ENCODE measurements at regions not wholly inside any gene's neighbourhood (a gene's known extent, or its start where the extent isn't known, plus 50 kb on each side); places are given as distances from the start of the nearest gene placed in this dataset.

DNA sequence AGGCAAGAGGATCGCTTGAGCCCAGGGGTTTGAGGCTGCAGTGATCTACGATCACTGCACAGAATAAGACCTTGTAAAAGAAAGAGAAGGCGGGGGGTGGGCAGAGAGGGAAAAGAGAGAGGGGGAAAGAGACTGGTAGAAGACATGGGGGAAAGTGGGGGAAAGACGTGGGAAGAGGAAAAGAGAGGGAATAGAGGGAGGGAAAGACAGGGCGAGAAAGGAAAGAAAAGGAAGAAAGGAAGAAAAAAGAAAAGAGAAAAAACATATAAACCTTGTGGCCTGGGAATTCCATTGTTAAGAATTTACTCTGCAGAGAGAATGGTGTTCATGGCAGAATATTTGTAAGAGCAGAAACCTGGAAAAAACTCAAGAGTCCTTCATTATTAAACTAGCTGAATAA lies 120.4 kb downstream of the RMI2 start:
- in situ Hi-C loops (cut with HindIII; ENCODE audit: low sequenced_read_pairs), result loop anchor here (5.0 to 10.0 kb wide), 2 partner anchors 38 to 89 kb away; no protein-coding TSS in a partner anchor

DNA sequence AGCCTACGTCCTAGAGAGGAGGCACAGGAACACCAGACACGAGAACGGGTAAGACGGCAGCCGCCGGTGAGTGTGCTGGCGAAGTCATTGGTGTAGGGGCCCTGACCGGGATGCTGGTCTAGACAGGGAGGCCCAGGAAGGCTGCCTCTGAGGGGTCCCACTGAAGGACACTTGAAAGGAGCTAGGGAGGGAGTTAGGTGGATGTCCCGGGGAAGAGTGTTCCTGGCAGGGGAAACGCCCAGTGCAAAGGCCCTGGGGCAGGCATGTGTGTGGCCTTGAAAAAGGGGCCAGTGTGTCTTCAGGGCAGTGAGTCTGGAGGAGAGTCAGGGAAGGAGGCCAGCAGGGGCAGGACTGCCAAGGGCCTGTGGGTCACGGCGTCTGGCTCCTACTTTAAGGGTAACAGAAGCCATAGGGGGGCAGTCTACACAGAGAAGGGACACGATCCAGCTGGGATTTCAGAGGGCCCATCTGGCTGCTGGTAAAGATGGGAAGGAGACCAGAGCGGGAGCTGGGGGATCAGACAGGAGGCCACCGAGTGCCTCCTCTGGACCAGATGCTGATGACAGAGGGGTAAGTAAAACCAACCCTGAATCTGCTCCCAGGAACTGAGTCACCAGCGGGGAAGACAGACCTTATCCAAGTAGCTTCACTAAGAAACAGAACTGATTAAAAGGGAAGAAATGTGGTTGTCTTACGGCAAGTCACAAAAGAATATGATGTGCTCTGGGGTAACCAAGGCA lies 115.9 kb downstream of the LITAF start:
- in situ Hi-C loops (cut with HindIII; ENCODE audit: low sequenced_read_pairs), result no loop called here

- in situ Hi-C loops (cut with HindIII; ENCODE audit: low sequenced_read_pairs), result no loop called here
Observed at GRCh38 chr16:11471548-11471947, 115.2 kb downstream of the LITAF start.

- in situ Hi-C loops (cut with HindIII; ENCODE audit: low sequenced_read_pairs), result no loop called here
Observed at GRCh38 chr16:11472410-11472809, 114.3 kb downstream of the LITAF start.

GRCh38 chr16:11472851-11473250 lies 113.9 kb downstream of the LITAF start:
- in situ Hi-C loops (cut with HindIII; ENCODE audit: low sequenced_read_pairs), result no loop called here

DNA sequence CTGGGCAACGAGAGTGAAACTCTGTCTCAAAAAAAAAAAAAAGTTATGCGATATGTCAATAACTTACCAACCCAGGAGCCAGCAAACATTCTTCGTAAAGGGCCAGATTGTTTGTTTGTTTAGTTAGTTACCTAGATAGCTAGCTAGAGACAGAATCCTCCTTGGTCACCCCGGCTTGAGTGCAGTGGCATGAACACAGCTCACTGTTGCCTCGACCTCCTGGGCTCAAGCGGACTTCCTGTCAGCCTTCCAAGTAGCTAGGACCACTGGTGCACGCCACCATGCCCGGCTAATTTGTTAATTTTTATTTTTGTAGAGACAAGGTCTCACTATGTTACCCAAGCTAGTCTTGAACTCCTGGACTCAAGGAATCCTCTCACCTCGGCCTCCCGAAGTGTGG lies 113.0 kb downstream of the LITAF start:
- in situ Hi-C loops (cut with HindIII; ENCODE audit: low sequenced_read_pairs), result no loop called here

DNA sequence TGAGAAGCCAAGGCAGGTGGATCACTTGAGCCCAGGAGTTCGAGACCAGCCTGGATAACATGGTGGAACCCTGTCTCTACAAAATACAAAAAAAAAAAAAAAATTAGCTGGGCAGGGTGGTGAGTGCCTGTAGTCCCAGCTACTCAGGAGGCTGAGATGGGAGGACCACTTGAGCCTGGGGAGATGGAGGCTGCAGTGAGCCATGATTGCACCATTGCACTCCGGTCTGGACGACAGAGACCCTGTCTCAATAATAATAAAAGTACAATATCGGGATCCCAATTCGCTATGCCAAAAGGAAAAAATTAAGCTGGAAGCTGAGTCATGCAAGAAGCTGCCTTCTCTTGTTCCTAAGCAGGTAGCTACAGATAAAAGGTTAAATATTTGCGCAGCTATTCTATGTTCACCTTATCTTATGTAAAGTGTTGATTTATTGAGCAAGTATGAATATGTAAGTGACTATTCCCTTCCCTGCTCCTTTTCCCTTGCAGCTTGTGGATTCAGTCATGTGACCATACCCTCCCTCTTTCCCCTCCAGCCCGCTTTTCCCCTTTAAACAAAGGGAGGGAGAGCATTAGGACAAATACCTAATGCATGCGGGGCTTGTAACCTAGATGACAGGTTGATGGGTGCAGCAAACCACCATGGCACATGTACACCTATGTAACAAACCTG lies 112.0 kb downstream of the LITAF start:
- in situ Hi-C loops (cut with HindIII; ENCODE audit: low sequenced_read_pairs), result no loop called here

GRCh38 chr16:11475896-11476630 lies 110.7 kb downstream of the LITAF start:
- in situ Hi-C loops (cut with HindIII; ENCODE audit: low sequenced_read_pairs), result no loop called here

- in situ Hi-C loops (cut with HindIII; ENCODE audit: low sequenced_read_pairs), result no loop called here
Observed at GRCh38 chr16:11476676-11477075, 110.0 kb downstream of the LITAF start.

DNA sequence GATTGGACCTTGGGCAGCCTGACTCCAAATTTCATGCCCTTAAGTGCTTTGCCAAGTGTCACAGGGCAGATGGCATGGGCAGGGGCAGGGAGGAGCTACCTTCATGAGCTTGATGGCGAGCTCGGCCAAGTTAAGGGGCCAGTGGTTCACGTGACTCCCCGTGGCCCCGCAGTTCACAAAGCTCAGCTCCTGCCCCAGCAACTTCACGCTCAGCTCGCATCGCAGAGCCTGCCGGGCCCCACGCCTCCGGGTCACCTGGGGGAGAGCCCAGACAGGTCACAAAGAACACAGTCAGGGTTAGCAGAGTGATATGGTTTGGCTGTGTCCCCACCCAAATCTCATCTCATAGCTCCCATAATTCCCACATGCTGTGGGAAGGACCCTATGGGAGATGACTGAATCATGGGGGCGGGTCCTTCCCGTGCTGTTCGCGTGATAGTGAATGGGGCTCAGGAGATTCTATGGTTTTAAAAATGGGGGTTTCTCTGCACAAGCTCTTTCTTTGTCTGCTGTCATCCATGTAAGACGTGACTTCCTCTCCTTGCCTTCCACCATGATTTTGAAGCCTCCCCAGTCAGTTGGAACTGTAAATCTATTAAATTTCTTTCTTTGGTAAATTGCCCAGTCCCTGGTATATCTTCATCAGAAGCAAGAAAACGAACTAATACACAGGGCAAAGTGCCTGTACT lies 108.1 kb downstream of the LITAF start:
- in situ Hi-C loops (cut with HindIII; ENCODE audit: low sequenced_read_pairs), result no loop called here

DNA sequence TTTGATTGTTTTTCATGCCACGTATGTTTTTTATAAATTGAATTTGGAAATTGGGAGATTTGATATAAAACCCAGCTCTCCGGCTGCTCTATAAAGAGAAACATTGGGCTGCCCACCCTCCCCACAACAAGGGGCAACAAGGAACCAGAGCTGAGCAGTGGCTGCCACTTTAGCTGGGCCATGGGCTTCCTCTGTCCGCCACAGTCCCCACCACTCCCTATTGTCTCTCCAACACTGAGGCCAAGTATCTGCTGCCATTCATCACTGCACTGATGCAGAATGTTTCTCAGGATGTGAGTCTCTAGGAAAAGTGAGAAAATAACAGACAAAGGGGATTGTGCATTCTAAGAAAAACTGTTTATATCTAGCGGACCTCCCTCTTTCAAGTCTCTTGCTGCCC lies 106.8 kb downstream of the LITAF start:
- in situ Hi-C loops (cut with HindIII; ENCODE audit: low sequenced_read_pairs), result no loop called here

- in situ Hi-C loops (cut with HindIII; ENCODE audit: low sequenced_read_pairs), result no loop called here
Observed at GRCh38 chr16:11480634-11481033, 106.1 kb downstream of the LITAF start.

GRCh38 chr16:11481987-11482386 lies 104.7 kb downstream of the LITAF start:
- in situ Hi-C loops (cut with HindIII; ENCODE audit: low sequenced_read_pairs), result no loop called here

DNA sequence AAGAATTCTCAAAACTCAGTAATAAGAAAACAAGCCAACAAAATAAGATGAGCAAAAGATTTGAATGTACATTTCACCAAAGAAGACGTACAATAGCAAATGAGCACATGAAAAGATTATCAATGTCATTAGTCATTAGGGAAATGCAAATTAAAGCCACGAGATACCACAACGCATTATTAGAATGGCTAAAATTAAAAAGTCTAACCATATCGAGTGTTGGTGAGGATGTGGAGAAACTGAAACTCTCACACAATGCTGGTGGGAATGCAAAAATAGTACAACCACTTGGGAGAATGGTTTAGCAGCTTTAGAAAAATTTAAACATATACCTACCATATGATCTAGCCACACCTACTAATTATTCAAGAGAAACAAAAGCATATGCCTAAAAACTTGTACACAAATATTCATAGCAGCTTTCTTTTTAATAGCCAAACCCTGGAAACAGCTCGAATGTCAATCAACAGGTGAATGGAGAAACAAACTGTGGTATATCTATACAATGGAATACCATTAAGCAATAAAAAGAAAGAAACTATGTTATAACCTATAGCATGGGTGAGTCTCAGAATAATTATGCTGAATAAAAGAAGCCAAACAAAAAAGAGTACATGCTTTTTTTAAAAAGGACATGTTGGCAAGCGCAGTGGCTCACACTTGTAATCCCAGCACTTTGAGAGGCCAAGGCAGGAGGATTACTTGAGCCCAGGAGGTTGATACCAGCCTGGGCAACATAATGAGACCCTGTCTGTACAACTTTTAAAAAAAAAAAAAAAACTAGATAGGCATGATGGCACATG lies 103.6 kb downstream of the LITAF start:
- in situ Hi-C loops (cut with HindIII; ENCODE audit: low sequenced_read_pairs), result no loop called here

DNA sequence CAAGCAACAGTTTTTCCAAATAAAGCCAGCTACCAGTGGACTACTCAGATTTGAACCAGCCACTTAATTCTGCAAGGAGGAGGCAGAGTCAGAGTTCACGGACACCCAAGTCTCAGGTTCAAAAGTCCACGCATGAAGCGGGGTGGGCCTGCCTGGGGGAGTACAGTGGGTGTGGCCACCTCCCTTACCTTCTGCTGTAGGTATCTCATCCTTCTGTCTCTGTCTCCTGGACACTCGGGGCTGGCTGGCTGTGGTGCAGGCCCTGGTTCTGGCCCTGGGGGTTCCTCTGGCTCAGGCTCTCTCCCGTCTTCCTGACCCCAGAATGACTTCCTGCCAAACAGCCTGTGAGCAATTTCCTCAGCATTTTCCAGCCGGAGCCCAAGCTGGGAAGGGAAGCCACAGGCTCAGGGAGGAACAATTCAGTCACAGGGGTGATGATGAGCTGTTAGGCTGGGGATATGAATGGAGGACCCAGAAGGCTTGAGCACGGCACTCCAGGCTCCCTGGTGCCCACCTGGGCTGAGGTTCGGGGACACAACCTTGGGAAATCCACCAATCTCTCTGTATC lies 101.9 kb downstream of the LITAF start:
- in situ Hi-C loops (cut with HindIII; ENCODE audit: low sequenced_read_pairs), result no loop called here

- in situ Hi-C loops (cut with HindIII; ENCODE audit: low sequenced_read_pairs), result no loop called here
Observed at GRCh38 chr16:11485676-11486075, 101.0 kb downstream of the LITAF start.

GRCh38 chr16:11487289-11487688 lies 99.4 kb downstream of the LITAF start:
- in situ Hi-C loops (cut with HindIII; ENCODE audit: low sequenced_read_pairs), result no loop called here

DNA sequence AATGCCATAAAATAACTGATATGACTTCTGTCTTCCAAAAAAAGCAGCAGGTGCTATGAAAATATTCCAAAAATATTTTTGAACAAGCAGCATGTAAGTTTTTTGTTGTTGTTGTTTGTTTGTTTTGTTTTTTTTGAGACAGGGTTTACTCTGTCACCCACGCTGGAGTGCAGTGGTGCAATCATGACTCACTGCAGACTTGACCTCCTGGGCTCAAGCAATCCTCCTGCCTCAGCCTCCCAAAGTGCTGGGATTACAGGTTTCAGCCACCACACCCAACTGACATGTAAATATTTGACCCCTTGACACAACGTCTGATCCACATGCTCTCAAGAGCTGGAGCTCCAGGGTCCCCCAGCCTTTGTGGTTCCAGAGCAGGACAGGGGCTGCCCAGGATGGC lies 98.4 kb downstream of the LITAF start:
- in situ Hi-C loops (cut with HindIII; ENCODE audit: low sequenced_read_pairs), result no loop called here

GRCh38 chr16:11491524-11491923 lies 95.2 kb downstream of the LITAF start:
- in situ Hi-C loops (cut with HindIII; ENCODE audit: low sequenced_read_pairs), result no loop called here

Data from endothelial cell of hepatic sinusoid (primary cell).